Calu3 (cell line): ENCODE measurements at regions not wholly inside any gene's neighbourhood (a gene's known extent, or its start where the extent isn't known, plus 50 kb on each side); places are given as distances from the start of the nearest gene placed in this dataset.

Source experiments
- BruUV-seq: library from RNA; stranded (reverse); fragments of 400-500 nt; replicated peaks from 2 replicates; lab custom pipeline; 2021; lab: Mats Ljungman, UMichigan
- CTCF ChIA-PET: fragments of 300-600 bp; sonication (Branson Sonifier 250); formaldehyde crosslinking; loops from one replicate; lab custom pipeline; 2022; ENCODE audit warnings: antibody characterized with exemption; lab: Charles Lee
- DNase-seq: peaks from one replicate; pipeline ENCODE4 v3.0.0; 2022
- H3K27ac Mint-ChIP-seq: one replicate; pipeline ENCODE4 v1.8.0; 2022; ENCODE audit warnings: mixed read lengths; ENCODE audit not compliant: unreplicated experiment
- H3K27me3 Mint-ChIP-seq: one replicate; pipeline ENCODE4 v1.8.0; 2022; ENCODE audit warnings: mixed read lengths; ENCODE audit not compliant: unreplicated experiment
- H3K36me3 Mint-ChIP-seq: one replicate; pipeline ENCODE4 v1.8.0; 2022; ENCODE audit warnings: mild to moderate bottlenecking, moderate library complexity, mixed read lengths; ENCODE audit not compliant: insufficient read depth, unreplicated experiment
- H3K4me1 Mint-ChIP-seq: one replicate; pipeline ENCODE4 v1.8.0; 2022; ENCODE audit warnings: mild to moderate bottlenecking, low read depth, mixed read lengths; ENCODE audit not compliant: unreplicated experiment
- H3K4me3 Mint-ChIP-seq: one replicate; pipeline ENCODE4 v1.8.0; 2022; ENCODE audit warnings: mild to moderate bottlenecking, low read depth, moderate library complexity, mixed read lengths; ENCODE audit not compliant: unreplicated experiment
- H3K9me3 Mint-ChIP-seq: one replicate; pipeline ENCODE4 v1.8.0; 2022; ENCODE audit warnings: low read depth, mixed read lengths; ENCODE audit not compliant: unreplicated experiment
- intact Hi-C: fragments of 100-400 bp; cut with micrococcal nuclease; formaldehyde crosslinking; loops from one replicate; pipeline ENCODE4 v1.10.0; 2022; ENCODE audit not compliant: unreplicated experiment
- TF ChIP-seq, protein P1 (sequence below): fragments of 200-600 bp; IDR thresholded peaks from one replicate; pipeline ENCODE4 v1.8.0; 2022; ENCODE audit warnings: antibody characterized with exemption; ENCODE audit not compliant: unreplicated experiment

- BruUV-seq = no TSS peak
- no peaks in the 10 kb centered on the region for H3K4me1 Mint-ChIP-seq
- no peak overlapping the region for H3K4me3 Mint-ChIP-seq
- peaks cover 2% of the 10 kb centered on the region for H3K9me3 Mint-ChIP-seq
- DNase-seq = no peak
- intact Hi-C loops = no loop called here
- TF ChIP-seq, protein P1, sequence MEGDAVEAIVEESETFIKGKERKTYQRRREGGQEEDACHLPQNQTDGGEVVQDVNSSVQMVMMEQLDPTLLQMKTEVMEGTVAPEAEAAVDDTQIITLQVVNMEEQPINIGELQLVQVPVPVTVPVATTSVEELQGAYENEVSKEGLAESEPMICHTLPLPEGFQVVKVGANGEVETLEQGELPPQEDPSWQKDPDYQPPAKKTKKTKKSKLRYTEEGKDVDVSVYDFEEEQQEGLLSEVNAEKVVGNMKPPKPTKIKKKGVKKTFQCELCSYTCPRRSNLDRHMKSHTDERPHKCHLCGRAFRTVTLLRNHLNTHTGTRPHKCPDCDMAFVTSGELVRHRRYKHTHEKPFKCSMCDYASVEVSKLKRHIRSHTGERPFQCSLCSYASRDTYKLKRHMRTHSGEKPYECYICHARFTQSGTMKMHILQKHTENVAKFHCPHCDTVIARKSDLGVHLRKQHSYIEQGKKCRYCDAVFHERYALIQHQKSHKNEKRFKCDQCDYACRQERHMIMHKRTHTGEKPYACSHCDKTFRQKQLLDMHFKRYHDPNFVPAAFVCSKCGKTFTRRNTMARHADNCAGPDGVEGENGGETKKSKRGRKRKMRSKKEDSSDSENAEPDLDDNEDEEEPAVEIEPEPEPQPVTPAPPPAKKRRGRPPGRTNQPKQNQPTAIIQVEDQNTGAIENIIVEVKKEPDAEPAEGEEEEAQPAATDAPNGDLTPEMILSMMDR = no peak
- H3K27ac Mint-ChIP-seq = no peak overlapping the region
- peaks cover 4% of the 10 kb centered on the region for H3K36me3 Mint-ChIP-seq
- CTCF ChIA-PET = interaction anchor here (0.6 kb wide), 1 partner anchor 203 kb away, joined by 4 read pairs; no protein-coding TSS in a partner anchor
- H3K27me3 Mint-ChIP-seq = peaks cover 16% of the 10 kb centered on the region
Observed at GRCh38 chr14:59009967-59010366, 178.5 kb upstream of the DAAM1 start.

DNA sequence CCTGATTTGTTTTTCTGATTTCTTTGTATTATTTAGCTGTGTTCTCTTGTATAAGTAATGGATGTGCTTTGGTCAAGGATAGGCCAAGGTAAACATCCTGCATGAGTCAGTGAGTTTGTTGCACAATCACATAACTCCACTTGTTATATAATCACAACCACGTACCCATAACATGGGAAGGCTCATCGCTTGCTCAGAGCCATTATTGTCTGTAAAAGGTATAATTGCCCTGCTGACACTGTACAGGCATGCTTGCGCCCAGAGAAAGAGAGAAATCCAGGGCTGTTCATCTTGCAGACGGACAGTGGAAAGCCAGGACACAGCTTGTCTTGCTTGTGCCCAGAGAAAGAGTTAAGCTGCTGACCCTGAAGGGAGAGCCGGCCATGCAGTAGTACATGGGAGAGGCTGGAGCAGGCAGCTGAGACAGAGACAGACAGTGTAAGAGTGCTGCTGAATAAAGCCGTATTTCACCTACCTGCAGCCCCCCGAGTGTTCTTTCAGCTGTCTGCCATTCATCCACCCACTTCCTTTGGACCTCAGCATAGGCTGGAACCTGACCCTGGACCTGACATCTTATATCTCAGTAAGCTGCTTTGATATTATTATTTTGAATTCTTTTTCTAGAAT lies 174.7 kb upstream of the DAAM1 start:
- intact Hi-C loops = no loop called here
- CTCF ChIA-PET = interaction anchor here (0.6 kb wide), 1 partner anchor 359 kb away, joined by 3 read pairs; no protein-coding TSS in a partner anchor
- H3K4me3 Mint-ChIP-seq = no peak overlapping the region
- DNase-seq = no peak
- BruUV-seq = no TSS peak
- H3K27ac Mint-ChIP-seq = no peak overlapping the region
- H3K36me3 Mint-ChIP-seq = peaks cover 4% of the 10 kb centered on the region
- TF ChIP-seq, protein P1 = no peak
- no peaks in the 10 kb centered on the region for H3K27me3 Mint-ChIP-seq
- H3K4me1 Mint-ChIP-seq = no peaks in the 10 kb centered on the region
- H3K9me3 Mint-ChIP-seq = no peaks in the 10 kb centered on the region

DNA sequence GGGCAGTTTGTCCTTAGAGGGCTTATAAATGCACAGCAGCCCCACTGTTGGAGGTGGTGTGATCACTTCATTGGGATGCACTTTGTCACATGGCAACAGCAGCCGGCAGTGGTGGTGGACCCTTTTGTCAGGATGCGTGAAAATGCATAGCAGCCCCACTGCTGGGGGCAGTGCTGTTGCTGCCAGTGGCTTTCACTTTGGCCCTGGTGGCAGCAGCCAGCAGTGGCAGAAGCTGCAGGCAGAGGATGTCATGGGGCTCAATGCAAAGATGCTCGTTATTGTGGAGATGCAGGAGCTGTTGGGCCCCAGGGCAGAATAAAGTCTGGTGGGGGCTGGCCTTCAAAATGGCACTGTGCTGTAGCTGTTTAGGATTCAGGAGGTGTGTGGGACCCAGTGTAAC lies 173.0 kb upstream of the DAAM1 start:
- DNase-seq = no peak
- CTCF ChIA-PET = interaction anchor here (1.1 kb wide), 1 partner anchor 58 kb away, joined by 3 read pairs; no protein-coding TSS in a partner anchor
- H3K4me3 Mint-ChIP-seq = no peak overlapping the region
- TF ChIP-seq, protein P1 = no peak
- H3K27ac Mint-ChIP-seq = no peak overlapping the region
- intact Hi-C loops = no loop called here
- no peaks in the 10 kb centered on the region for H3K4me1 Mint-ChIP-seq
- BruUV-seq = no TSS peak
- H3K27me3 Mint-ChIP-seq = no peaks in the 10 kb centered on the region
- peaks cover 4% of the 10 kb centered on the region for H3K36me3 Mint-ChIP-seq
- H3K9me3 Mint-ChIP-seq = no peaks in the 10 kb centered on the region

GRCh38 chr14:59017285-59017965 lies 171.0 kb upstream of the DAAM1 start:
- intact Hi-C loops = no loop called here
- no peak for DNase-seq
- no TSS peak for BruUV-seq
- CTCF ChIA-PET = interaction anchor here (0.5 kb wide), 1 partner anchor 423 kb away, joined by 3 read pairs; no protein-coding TSS in a partner anchor
- H3K4me3 Mint-ChIP-seq = no peak overlapping the region
- H3K27me3 Mint-ChIP-seq = no peaks in the 10 kb centered on the region
- H3K9me3 Mint-ChIP-seq = no peaks in the 10 kb centered on the region
- no peak overlapping the region for H3K27ac Mint-ChIP-seq
- TF ChIP-seq, protein P1 = no peak
- H3K36me3 Mint-ChIP-seq = peaks cover 4% of the 10 kb centered on the region
- H3K4me1 Mint-ChIP-seq = no peaks in the 10 kb centered on the region
